GM18517 (cell line): ENCODE measurements at regions not wholly inside any gene's neighbourhood (a gene's known extent, or its start where the extent isn't known, plus 50 kb on each side); places are given as distances from the start of the nearest gene placed in this dataset.

Experiments used
- ATAC-seq: cut with Tn5 transposase; IDR thresholded peaks from one replicate; pipeline ENCODE4 v1.9.1; 2021; ENCODE audit warnings: mild to moderate bottlenecking, moderate library complexity; ENCODE audit not compliant: unreplicated experiment

DNA sequence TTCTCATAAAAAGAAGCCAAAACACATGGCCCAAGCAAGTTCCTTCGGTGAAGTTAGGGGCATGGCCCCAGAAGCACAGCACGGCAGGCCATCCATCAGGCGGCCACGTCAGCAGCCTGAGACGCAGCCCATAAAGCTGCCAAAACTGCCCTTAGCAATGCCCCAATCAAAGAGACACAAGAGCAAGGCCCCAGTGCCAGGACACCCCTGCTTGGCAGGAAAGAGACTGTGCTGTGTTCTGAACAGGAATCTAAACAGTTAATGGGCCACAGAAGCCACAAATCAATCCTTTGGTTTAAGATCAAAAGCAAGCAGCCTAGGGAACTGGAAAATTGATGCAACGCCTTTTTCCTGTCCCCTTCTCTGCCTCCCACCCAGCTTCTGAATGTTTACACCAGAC lies 497.0 kb upstream of the USP24 start:
- ATAC-seq = no peak

DNA sequence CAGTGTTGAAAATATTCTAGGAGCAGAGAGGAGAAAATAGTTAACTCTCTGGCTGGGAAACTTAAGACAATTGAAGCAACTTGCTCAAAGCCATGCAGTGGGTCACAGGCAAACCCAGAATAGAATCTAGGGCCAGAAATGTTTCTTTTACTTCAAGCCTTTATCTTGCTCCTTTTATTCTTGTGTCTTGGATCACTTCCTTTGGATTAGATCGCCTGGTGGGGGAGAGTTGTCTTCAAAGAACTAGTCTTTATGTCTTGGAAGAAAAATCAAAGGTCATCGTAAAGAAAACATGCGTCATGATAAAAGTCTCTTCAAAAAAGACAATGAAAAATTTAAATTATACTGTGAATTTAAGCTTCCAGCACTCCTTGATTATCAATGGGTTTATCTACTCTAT lies 493.6 kb upstream of the USP24 start:
- ATAC-seq = no peak

GRCh38 chr1:55707846-55708245 lies 492.7 kb upstream of the USP24 start:
- no peak for ATAC-seq

GRCh38 chr1:55707196-55707595 lies 492.0 kb upstream of the USP24 start:
- ATAC-seq = no peak

DNA sequence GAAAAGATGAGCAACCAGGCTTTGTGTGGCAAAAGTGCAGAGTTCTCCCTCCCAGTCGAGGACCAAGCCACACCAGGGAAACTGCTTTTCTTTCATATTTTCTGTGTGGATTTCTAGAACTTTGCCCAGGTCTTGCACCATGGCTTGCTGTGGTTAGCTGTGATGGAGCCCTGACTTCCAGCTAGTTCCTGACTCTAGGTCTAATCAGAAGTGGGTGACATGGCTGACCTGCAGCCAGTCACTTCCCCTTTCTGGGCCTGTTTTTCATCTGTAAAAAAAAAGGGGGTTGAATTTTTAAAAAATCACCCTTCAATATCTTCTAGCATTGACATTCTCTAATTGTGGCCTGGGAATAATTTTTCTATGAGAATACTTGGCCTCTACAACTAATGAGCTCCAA lies 491.2 kb upstream of the USP24 start:
- ATAC-seq = no peak

DNA sequence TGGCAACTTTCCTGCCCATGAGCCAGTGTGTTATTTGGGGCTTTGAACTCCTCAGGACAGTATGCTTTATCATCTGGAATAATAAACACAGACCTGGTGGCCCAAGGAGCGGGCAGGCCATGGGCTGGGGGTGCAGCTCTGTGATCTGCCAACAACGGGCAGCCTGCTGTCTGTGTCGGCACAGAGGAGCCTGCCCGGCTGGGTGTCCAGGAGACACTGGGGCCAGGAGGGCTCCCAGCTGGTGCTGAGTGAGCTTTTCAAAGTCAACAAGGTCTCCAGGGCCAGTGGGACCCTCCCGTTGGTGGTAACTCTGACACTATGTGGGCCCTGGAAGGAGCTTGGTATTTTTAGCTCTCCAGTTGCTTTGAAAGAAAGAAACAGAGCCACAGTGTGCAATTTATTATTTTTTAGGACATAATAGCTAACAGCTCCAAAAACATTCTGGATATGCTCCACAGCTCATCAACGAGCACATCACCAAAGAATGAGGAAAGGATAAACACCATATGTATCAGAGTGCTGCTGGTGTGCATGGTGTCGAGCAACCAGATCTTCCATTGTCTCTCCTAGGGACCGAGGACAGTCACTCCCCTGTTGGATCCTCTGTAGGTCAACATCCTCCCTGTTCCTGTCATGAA lies 488.7 kb upstream of the USP24 start:
- ATAC-seq = no peak

- ATAC-seq = peak; percentile 74
Observed at GRCh38 chr1:55702064-55702463, 486.9 kb upstream of the USP24 start.

DNA sequence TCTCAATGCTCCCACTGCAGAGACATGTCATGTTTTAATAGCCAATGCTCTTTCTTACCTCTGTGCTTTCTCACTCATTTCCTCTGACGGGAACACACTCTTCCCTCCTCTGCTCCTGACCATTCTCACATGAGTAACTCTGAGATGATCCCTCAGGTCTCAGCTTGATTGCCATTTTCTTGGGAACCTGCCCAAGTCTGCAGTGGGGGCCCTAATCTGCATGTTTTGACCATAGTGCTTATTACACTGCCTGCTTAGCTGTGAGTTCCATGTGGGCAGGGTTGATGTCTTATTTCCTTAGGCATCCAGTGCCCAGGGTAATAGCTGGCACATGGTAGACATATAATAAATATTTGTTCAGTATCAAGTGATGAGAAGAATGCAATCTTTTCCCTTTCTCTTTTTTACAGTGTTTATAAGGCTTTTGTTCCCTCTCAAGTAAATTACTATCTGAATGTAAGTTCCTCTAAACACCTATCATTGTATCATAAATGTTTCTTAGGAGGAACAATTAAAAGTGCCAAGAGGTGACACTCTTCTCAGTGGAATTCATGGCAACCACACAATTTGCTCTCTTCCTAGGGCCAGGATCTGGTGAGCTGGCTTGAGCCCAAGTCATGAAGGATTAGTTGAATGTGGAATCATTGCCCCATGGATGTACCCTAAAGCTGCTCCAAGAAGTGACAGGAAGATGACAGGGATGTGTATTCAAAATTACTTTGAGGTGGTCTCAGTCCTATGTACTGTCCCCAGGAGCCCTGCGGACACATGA lies 485.4 kb upstream of the USP24 start:
- ATAC-seq = no peak

DNA sequence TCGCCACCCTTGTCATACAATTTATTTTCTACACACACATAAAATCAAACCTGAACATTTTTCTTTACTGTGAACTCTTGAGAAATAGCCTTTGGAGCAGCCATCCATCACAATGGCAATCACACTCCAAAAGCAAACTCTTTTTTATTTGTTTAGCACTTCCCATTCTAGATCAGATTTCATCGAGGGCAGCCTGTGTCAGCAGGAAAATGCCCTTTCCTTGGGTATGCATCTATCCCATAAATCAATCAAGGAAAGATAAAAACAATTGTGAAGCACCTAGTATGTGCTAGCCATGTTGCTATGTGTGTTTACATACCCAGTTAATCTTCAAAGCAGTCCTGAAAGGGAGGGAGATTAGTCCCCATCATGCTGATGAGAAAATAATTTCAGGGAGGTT lies 484.1 kb upstream of the USP24 start:
- ATAC-seq = no peak

DNA sequence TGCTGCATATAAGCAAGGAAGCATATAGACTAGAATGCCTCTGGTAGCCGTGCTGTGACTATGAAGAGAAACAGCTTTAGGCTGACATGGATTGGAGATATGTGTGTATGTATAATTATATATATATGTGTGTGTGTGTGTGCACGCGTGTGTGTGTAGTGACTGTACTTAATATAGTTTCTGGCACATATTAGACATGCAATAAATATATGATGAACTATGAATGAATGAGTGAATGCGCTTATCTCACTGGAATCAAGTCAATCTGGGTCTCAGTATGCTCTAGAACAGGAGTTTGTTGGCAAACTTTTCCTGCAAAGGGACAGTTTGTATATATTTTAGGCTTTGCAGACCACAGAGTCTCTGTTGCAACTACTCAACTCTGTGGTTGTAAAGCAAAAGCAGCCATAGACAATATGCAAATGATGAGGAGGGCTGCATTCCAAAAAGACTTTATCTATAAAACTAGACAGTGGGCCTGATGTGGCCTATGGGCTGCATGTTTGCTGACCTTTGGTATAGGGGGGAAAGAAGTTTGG lies 482.9 kb upstream of the USP24 start:
- ATAC-seq = no peak

DNA sequence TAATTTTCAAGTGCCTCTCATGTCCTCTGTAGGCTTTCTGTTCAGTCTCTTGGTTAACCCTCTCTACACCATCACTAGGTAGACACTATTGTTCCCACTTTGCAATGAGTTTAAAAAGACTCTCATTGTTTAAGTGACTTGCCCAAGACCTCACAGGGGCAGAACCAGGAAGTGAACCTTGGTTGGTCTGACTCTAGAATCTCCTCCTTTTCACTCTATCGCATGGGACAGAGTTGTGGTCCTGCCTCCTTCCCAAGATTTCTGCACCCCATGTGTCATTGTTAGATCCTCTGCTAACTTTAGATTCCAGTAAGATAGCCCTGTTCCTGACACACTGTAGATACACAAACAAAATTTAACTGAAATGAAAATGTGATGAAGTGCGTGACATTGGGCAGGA lies 481.7 kb upstream of the USP24 start:
- ATAC-seq = no peak

DNA sequence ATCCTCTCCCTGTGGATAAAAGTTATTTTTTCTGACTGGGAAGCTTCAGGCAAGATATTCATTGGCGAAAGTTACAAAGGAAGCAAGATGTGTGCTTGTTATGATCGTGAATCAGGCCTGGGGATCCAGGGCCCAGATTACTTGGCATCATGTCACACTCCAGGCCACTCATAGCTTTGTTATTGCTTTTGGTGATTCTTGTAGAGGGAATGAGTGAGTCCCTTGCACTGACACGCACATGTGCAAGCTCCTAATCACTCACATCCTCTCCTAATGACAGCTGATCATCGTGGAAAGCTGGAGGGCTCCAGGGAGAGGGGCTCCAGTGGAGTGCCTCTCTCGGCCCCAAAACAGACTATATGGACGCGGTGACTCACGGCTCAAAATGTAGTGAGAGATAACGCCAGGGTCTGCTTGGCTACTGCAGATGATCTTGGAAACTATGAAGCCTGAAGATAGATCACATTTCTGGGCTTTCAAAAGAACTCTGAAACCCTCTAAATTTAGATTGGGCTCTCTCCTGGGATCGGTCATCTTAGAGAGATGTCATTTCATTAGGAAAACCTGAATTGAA lies 481.1 kb upstream of the USP24 start:
- no peak for ATAC-seq

DNA sequence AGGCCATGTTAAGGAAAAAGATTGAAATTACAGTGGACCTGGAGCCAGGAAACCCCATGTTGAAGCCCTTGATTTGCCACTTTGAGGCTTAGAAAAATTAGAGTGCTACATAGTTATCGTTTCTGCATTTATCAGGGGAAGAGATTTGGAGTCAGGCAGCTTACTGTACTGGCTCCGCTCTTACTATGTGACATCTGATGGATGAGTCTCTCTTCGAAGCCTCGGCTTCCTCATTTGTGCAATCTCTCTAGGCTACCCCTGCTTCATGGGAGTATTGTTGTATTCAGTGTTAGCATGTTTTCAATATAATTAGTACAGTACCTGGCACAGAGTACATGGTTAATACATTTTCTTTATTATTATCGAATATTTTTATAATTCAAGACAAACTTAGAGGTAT lies 480.4 kb upstream of the USP24 start:
- ATAC-seq = no peak

DNA sequence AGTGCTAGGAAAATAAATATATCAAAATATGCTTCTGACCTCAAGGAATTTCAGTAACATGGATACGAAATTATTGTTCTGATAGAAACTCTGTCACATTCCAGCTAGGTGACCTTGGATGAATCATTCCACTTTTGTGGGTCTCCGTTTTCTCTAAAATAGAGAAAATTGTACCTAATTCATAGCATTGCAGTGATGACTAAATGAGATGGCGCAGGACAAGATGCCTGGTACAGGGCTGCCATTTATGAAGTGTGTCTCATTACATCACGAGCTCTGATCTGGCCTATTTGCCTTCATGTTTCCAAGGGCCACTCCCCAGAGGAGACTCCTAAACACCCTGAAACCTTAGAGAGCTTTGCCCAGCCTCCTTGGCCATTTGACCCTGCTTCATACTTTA lies 480.0 kb upstream of the USP24 start:
- ATAC-seq = no peak

- ATAC-seq = no peak
Observed at GRCh38 chr1:55694310-55694801, 479.2 kb upstream of the USP24 start.

- ATAC-seq = no peak
Observed at GRCh38 chr1:55692726-55693125, 477.6 kb upstream of the USP24 start.

- no peak for ATAC-seq
Observed at GRCh38 chr1:55690366-55690765, 475.2 kb upstream of the USP24 start.

- ATAC-seq = no peak
Observed at GRCh38 chr1:55689800-55690199, 474.6 kb upstream of the USP24 start.

DNA sequence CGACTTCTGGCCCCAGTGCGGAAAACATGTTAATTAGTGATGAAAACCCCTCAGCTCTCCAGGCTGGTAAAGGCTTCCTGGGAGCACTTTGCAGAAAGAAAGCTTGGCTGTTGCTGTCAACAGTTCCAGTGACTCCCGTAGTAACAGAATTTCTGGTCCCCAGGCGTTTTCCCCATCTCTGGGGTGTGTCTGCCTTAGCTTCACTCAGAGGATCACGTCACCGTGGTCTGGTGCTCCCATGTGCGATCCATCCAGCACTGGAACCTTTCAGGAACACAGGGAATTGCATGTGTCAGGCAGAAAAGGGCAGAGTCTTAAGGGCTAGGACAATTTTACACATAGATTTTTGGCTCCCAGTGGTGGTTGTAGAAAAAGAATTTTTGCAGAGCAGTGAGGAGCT lies 470.4 kb upstream of the USP24 start:
- ATAC-seq = no peak

- ATAC-seq = no peak
Observed at GRCh38 chr1:55684131-55684650, 469.0 kb upstream of the USP24 start.

DNA sequence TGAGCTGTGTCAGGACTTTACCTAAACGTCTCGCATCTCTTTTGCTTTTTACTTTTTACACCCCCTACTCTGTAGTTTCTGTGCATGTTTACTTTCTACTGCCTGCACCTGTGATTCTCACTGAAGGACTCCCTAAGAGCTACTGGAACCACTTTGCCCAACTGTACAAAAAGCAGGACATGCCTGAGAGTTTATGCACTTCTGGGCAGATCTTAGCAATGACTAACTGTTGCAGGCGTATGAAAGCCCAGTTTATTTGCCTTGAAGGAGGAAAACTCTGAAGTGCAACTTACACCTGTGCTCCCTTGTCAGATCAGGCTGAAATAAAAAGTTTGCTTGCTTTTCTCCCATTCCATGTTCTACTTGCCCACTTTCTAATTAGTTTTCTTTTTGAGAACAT lies 467.0 kb upstream of the USP24 start:
- no peak for ATAC-seq

DNA sequence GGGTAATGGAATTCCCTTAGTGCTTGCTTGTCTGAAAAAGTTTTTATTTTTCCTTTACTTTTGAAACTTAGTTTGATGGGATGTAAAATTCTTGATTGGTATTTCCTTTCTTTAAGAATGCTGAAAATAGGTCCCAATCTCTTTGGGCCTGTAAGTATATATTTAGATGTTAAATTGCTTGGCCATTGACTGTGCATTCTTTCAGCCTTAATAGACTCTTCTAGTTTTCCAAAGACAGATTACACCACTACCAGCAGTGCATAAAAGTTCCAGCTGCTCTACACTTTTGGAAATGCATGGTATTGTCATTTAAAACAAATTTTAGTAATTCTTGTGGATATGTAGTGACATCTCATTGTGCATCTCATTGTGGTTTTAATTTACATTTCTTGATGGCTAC lies 464.8 kb upstream of the USP24 start:
- ATAC-seq = no peak
